Prostate gland (tissue), 2 donors: ENCODE measurements at regions not wholly inside any gene's neighbourhood (a gene's known extent, or its start where the extent isn't known, plus 50 kb on each side); places are given as distances from the start of the nearest gene placed in this dataset.
"Not testable (repeated sequence)": the region's sequence is repeated elsewhere in the genome, so short reads cannot be mapped to it uniquely, and the experiment has no call there.

Experiments used
- POLR2AphosphoS5 ChIP-seq: sonication (generic); formaldehyde crosslinking; IDR thresholded peaks from one replicate; pipeline ENCODE4 v1.6.1; 2017; ENCODE audit warnings: antibody characterized with exemption
- TF ChIP-seq, protein P1 (sequence below), 4 experiments: fragments of 200-600 bp in 2 of 4; fragments of 450-650 bp in 2 of 4; sonication (generic) in 2 of 4; IDR thresholded peaks; 1 replicate in 3 of 4; 2 replicates in 1 of 4; pipeline ENCODE4 v1.5.1; 2016 to 2019; ENCODE audit warnings: antibody characterized with exemption in 4 of 4, mild to moderate bottlenecking in 2 of 4, moderate library complexity in 2 of 4

DNA sequence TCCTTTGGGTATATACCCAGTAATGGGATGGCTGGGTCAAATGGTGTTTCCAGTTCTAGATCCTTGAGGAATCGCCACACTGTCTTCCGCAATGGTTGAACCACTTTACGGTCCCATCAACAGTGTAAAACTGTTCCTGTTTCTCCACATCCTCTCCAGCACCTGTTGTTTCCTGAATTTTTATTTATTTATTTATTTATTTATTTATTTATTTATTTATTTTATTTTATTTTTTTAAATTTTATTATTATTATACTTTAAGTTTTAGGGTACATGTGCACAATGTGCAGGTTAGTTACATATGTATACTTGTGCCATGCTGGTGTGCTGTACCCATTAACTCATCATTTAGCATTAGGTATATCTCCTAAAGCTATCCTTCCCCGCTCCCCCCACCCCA lies 456.0 kb downstream of the SEMA3D start:
- TF ChIP-seq, protein P1, sequence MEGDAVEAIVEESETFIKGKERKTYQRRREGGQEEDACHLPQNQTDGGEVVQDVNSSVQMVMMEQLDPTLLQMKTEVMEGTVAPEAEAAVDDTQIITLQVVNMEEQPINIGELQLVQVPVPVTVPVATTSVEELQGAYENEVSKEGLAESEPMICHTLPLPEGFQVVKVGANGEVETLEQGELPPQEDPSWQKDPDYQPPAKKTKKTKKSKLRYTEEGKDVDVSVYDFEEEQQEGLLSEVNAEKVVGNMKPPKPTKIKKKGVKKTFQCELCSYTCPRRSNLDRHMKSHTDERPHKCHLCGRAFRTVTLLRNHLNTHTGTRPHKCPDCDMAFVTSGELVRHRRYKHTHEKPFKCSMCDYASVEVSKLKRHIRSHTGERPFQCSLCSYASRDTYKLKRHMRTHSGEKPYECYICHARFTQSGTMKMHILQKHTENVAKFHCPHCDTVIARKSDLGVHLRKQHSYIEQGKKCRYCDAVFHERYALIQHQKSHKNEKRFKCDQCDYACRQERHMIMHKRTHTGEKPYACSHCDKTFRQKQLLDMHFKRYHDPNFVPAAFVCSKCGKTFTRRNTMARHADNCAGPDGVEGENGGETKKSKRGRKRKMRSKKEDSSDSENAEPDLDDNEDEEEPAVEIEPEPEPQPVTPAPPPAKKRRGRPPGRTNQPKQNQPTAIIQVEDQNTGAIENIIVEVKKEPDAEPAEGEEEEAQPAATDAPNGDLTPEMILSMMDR (IDR thresholded peaks at IDR 0.05), result not testable (repeated sequence)
- TF ChIP-seq POLR2AphosphoS5, result not testable (repeated sequence)
